CD4-positive, CD25-positive, alpha-beta regulatory T cell (primary cell): ENCODE measurements at regions not wholly inside any gene's neighbourhood (a gene's known extent, or its start where the extent isn't known, plus 50 kb on each side); places are given as distances from the start of the nearest gene placed in this dataset.

Experiments used
- ATAC-seq, 2 donors: fragments of 150-1000 bp; cut with Tn5 transposase; one replicate each; pipeline ENCODE4 v1.10.0; 2021; ENCODE audit warnings: low read depth in 2 of 2, moderate number of reproducible peaks in 2 of 2, moderate library complexity in 1 of 2
- DNase-seq, 3 donors: peaks; one replicate each; pipeline versions ENCODE4 v3.0.0 to v3.0.0-alpha.2; 2012 to 2022; ENCODE audit warnings: mixed read lengths in 1 of 3
- H3K27ac ChIP-seq: one replicate; pipeline ENCODE4 v1.7.0; 2013; ENCODE audit warnings: mild to moderate bottlenecking, low read length; ENCODE audit not compliant: insufficient read depth, poor library complexity, severe bottlenecking
- H3K27me3 ChIP-seq: one replicate; pipeline ENCODE4 v1.7.0; 2013; ENCODE audit warnings: low read length; ENCODE audit not compliant: control insufficient read depth, insufficient read depth
- H3K36me3 ChIP-seq: one replicate; pipeline ENCODE4 v1.7.0; 2013; ENCODE audit warnings: mild to moderate bottlenecking, low read length, moderate library complexity; ENCODE audit not compliant: control insufficient read depth, insufficient read depth
- H3K4me1 ChIP-seq: 2 replicates; pipeline ENCODE4 v1.7.0; 2013; ENCODE audit warnings: mild to moderate bottlenecking, low read length; ENCODE audit not compliant: insufficient read depth, control insufficient read depth, poor library complexity, severe bottlenecking
- H3K4me3 ChIP-seq: one replicate; pipeline ENCODE4 v1.7.0; 2013; ENCODE audit warnings: low read depth, mild to moderate bottlenecking, low read length, moderate library complexity
- H3K9me3 ChIP-seq, 2 experiments: 1 replicate in 1 of 2; 2 replicates in 1 of 2; pipeline ENCODE4 v1.7.0; 2013; ENCODE audit warnings: low read length in 2 of 2, mild to moderate bottlenecking in 1 of 2, moderate library complexity in 1 of 2; ENCODE audit not compliant: control insufficient read depth in 2 of 2
- H3K27ac Mint-ChIP-seq, 3 donors: one replicate each; pipeline ENCODE4 v1.8.0; 2020 to 2022; ENCODE audit warnings: mild to moderate bottlenecking in 3 of 3, mixed read lengths in 3 of 3, moderate library complexity in 2 of 3
- H3K27me3 Mint-ChIP-seq: one replicate; pipeline ENCODE4 v1.8.0; 2022; ENCODE audit warnings: mild to moderate bottlenecking, mixed read lengths
- H3K36me3 Mint-ChIP-seq: one replicate; pipeline ENCODE4 v1.8.0; 2020; ENCODE audit warnings: mixed read lengths
- H3K4me1 Mint-ChIP-seq, 4 donors: one replicate each; pipeline ENCODE4 v1.8.0; 2020 to 2022; ENCODE audit warnings: mixed read lengths in 4 of 4, mild to moderate bottlenecking in 1 of 4
- H3K4me3 Mint-ChIP-seq, 4 donors: one replicate each; pipeline ENCODE4 v1.8.0; 2020 to 2022; ENCODE audit warnings: mild to moderate bottlenecking in 4 of 4, mixed read lengths in 4 of 4, moderate library complexity in 3 of 4
- H3K9me3 Mint-ChIP-seq, 7 donors: one replicate each; pipeline ENCODE4 v1.8.0; 2020 to 2022; ENCODE audit warnings: mixed read lengths in 7 of 7, mild to moderate bottlenecking in 3 of 7, moderate library complexity in 2 of 7

DNA sequence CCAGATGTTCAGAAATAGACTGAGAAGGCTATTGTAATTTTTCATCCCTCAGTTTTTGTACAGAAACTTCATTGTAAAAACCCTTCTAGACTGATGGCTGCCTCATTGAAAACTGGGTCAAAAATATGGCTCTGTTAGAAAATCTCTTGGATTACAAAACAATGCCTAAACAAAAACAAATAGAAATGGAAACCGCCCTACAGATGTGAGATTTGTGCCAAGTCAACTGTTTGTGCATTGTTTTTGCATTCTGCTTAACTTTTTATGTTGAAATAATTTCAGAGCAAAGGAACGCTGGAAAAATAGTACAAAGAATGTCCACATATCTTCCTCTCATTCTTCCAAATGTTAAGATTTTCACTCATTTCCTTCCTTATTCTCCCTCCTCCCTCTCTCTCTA, 425.1 kb downstream of the FOXA2 start:
- Mint-ChIP-seq H3K4me1 (no peaks in the 10 kb centered on the region), H3K27me3 (no peaks in the 10 kb centered on the region), H3K36me3 (no peaks in the 10 kb centered on the region), H3K4me3 (no peak overlapping the region), H3K27ac (no peak overlapping the region), H3K9me3 (peaks cover 2 to 24% (median 10%) of the 10 kb centered on the region in 7 donors)
- H3K9me3 ChIP-seq: no peaks in the 10 kb centered on the region
- DNase-seq (no peak), ATAC-seq (no peak)
- H3K27me3 ChIP-seq: no peaks in the 10 kb centered on the region
- H3K4me3 ChIP-seq: no peak overlapping the region
- no peaks in the 10 kb centered on the region for H3K36me3 ChIP-seq
- H3K27ac ChIP-seq: no peak overlapping the region
- no peaks in the 10 kb centered on the region for H3K4me1 ChIP-seq

DNA sequence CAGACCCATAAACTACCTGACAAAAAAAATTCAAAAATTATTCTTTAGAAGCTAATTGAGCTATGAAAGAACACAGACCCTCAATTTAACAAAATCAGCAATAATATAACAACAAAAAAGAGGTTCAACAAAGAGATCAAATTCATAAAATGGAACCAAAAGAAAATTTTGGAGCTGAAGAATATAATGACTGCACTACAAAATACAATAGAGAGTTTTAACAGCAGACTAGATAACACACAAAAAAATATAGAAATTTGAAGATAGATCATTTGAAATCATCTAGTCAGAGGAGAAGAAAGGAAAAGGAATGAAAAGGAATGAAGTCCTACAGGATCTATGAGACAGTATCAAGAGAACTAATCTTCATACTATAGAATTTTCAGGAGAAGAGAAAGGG, 422.1 kb downstream of the PAX1 start:
- H3K36me3 Mint-ChIP-seq: no peaks in the 10 kb centered on the region
- H3K27me3 ChIP-seq: no peaks in the 10 kb centered on the region

DNA sequence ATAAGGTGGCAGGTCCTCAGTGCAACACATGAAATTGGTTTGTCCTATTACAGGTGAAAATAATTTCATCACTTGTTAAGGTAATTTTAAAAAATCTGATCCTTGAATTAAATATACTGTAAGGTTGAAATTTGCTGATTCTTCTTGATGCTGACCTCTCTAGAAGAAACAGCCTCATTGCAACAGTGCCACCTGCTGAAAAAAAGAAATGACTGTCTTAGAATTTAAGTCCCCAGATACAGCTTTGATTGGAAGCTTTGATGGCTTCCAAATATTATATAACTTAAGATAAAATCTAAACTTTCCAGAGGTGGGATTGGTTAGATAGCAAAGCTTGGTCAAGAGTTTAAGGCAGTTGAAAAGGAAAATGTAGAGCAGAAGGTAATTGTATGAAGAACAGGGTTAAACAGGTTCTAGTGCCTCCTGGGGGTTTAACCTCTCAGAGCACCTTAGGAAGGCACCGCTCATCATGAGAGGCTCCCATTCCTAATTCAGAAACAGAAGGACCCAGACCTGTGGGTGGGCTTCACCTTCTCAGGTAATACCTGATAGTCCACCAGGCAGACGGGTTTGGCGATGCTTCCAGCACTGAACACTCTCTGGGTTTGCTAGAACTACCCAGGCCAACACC, 401.0 kb downstream of the PAX1 start:
- H3K9me3 Mint-ChIP-seq: peaks cover 4 to 20% (median 12%) of the 10 kb centered on the region in 7 donors
- no peak for DNase-seq
- H3K4me1 ChIP-seq: no peaks in the 10 kb centered on the region

More for the DNA sequence above, 422.1 kb downstream of the PAX1 start:
- H3K27me3 Mint-ChIP-seq: no peaks in the 10 kb centered on the region
- H3K27ac ChIP-seq: no peak overlapping the region
- H3K4me3 Mint-ChIP-seq: no peak overlapping the region
- DNase-seq: no peak
- peaks cover 3 to 6% of the 10 kb centered on the region in 2 experiments for H3K9me3 ChIP-seq
- H3K27ac Mint-ChIP-seq: no peak overlapping the region
- H3K9me3 Mint-ChIP-seq: peaks cover 4 to 34% (median 16%) of the 10 kb centered on the region in 7 donors
- no peak overlapping the region for H3K4me3 ChIP-seq
- ATAC-seq: no peak
- H3K36me3 ChIP-seq: no peaks in the 10 kb centered on the region
- H3K4me1 ChIP-seq: no peaks in the 10 kb centered on the region
- no peaks in the 10 kb centered on the region for H3K4me1 Mint-ChIP-seq

DNA sequence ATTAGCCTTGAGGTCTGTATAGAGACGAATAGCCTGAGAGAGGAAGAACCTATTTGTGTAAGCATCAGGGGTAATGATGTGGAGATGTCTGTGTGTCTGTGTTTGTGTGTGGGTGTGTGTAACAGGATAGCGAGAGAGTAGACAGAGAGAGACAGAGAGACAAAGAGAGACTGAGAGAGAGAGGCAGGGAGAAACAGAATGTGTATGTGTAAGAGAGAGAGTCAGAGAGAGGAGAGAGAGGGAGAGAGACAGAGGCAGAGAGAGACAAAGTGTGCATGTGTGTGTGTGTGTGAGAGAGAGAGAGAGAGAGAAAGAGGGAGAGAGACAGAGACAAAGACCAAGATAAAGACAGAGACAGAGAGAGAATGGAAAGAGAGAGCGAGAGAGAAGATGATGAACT, 396.1 kb downstream of the PAX1 start:
- Mint-ChIP-seq H3K36me3 (no peaks in the 10 kb centered on the region), H3K27ac (no peak overlapping the region), H3K4me3 (no peak overlapping the region), H3K27me3 (no peaks in the 10 kb centered on the region), H3K4me1 (no peaks in the 10 kb centered on the region), H3K9me3 (peaks cover 0 to 22% (median 9%) of the 10 kb centered on the region in 7 donors)
- Histone ChIP-seq H3K4me3 (no peak overlapping the region), H3K4me1 (no peaks in the 10 kb centered on the region), H3K36me3 (no peaks in the 10 kb centered on the region), H3K9me3 (no peaks in the 10 kb centered on the region), H3K27ac (no peak overlapping the region), H3K27me3 (no peaks in the 10 kb centered on the region)
- DNase-seq: no peak
- ATAC-seq: no peak

More for the DNA sequence above, 401.0 kb downstream of the PAX1 start:
- Histone ChIP-seq H3K27me3 (no peaks in the 10 kb centered on the region), H3K36me3 (no peaks in the 10 kb centered on the region), H3K4me3 (no peak overlapping the region), H3K27ac (no peak overlapping the region), H3K9me3 (peaks cover 0 to 1% of the 10 kb centered on the region in 2 experiments)
- no peak for ATAC-seq
- Mint-ChIP-seq H3K27me3 (no peaks in the 10 kb centered on the region), H3K4me3 (no peak overlapping the region), H3K4me1 (no peaks in the 10 kb centered on the region), H3K36me3 (no peaks in the 10 kb centered on the region), H3K27ac (no peak overlapping the region)

DNA sequence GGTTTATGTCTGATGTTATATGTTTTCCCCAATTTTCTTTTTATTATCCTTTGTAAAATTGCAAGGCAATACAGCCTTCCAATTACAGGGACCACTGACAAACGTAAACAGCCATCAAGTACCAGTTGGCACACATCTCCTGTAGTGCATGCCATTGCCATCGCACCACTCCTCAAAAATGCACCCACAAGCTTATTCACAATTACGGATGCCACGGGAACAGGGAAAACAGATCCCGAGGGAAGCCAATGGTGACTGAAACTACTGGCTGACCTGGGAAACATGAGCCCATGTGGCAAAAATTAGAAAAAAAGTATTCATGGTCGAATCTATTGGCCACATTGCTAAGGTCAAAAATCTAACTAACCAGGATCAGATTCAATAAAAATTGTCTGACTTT, 395.2 kb downstream of the PAX1 start:
- ATAC-seq (no peak), DNase-seq (no peak)
- Histone ChIP-seq H3K9me3 (no peaks in the 10 kb centered on the region), H3K4me3 (no peak overlapping the region), H3K27ac (no peak overlapping the region), H3K27me3 (no peaks in the 10 kb centered on the region), H3K4me1 (no peaks in the 10 kb centered on the region), H3K36me3 (no peaks in the 10 kb centered on the region)
- Mint-ChIP-seq H3K27me3 (no peaks in the 10 kb centered on the region), H3K4me3 (no peak overlapping the region), H3K27ac (no peak overlapping the region), H3K36me3 (no peaks in the 10 kb centered on the region), H3K9me3 (peaks cover 0 to 22% (median 9%) of the 10 kb centered on the region in 7 donors), H3K4me1 (no peaks in the 10 kb centered on the region)

DNA sequence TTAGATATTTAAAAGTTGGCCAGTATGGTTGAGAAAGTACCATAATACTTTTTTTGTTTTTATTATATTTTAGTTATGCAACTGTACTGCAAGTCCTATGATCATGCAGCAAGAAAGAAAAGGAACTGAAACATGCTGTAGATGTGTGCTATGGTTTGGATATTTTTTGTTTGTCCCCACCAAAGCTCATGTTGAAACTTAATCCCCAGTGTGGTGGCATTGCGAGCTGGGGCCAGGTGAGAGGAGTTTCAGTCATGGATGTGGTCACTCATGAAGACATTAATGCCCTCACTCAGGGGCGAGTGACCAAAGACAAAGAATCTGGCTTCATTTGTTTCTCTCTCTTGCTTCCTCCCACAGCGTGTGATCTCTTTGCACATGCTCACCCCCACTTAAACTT, 393.9 kb downstream of the PAX1 start:
- Histone ChIP-seq H3K9me3 (peaks cover 0 to 5% of the 10 kb centered on the region in 2 experiments), H3K4me1 (no peaks in the 10 kb centered on the region), H3K36me3 (no peaks in the 10 kb centered on the region), H3K4me3 (no peak overlapping the region), H3K27ac (no peak overlapping the region), H3K27me3 (no peaks in the 10 kb centered on the region)
- no peak for DNase-seq
- Mint-ChIP-seq H3K36me3 (no peaks in the 10 kb centered on the region), H3K27ac (no peak overlapping the region), H3K9me3 (peaks cover 0 to 26% (median 9%) of the 10 kb centered on the region in 7 donors), H3K4me1 (no peaks in the 10 kb centered on the region), H3K4me3 (no peak overlapping the region), H3K27me3 (no peaks in the 10 kb centered on the region)
- ATAC-seq: no peak

DNA sequence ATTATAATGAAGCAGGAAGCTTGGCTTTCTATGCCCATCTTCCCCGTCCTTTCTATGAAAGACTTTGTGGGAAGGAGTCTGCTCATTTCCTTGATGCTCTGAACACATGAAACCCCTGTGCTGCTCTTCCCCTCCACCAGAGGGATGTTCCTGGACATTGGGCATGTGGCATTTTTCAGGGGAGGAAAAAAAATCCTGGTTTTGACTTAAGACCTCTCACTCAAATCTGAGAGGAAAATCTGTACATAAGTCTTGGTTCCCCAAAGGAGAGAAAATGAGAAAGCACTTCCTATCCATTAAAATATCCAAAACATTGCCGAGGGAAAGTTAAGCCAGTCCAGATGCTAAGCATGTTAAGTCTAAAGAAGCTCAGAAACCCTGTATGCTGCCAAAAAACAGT, 393.0 kb downstream of the PAX1 start:
- Mint-ChIP-seq H3K36me3 (no peaks in the 10 kb centered on the region), H3K4me1 (no peaks in the 10 kb centered on the region), H3K9me3 (peaks cover 0 to 29% (median 10%) of the 10 kb centered on the region in 7 donors), H3K4me3 (no peak overlapping the region), H3K27ac (no peak overlapping the region), H3K27me3 (no peaks in the 10 kb centered on the region)
- H3K9me3 ChIP-seq: peaks cover 0 to 5% of the 10 kb centered on the region in 2 experiments
- H3K36me3 ChIP-seq: no peaks in the 10 kb centered on the region
- no peak for ATAC-seq
- H3K4me1 ChIP-seq: no peaks in the 10 kb centered on the region
- no peak for DNase-seq
- no peaks in the 10 kb centered on the region for H3K27me3 ChIP-seq
- H3K27ac ChIP-seq: no peak overlapping the region
- H3K4me3 ChIP-seq: no peak overlapping the region

DNA sequence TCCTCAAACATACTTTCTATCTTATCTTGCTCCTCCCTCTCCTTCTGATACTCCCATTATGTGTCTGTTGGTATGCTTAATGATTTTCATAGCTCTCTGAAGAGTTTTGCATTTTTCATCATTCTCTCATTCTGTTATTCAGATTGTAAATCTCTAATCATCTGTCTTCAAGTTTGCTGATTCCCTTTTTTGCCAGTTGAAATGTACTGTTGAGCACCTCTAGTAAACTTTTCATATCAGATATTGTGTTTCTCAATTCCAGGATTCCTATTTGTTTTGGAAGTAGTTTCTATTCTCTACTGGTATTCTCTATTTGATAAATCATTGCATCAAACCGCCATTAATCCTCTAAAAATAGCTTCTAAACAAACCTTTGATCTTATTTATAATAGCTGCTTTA, 387.7 kb downstream of the PAX1 start:
- DNase-seq: no peak
- no peak overlapping the region for H3K27ac Mint-ChIP-seq
- ATAC-seq: no peak
- no peaks in the 10 kb centered on the region for H3K4me1 ChIP-seq
- peaks cover 0 to 48% (median 9%) of the 10 kb centered on the region in 7 donors for H3K9me3 Mint-ChIP-seq
- no peaks in the 10 kb centered on the region for H3K4me1 Mint-ChIP-seq
- H3K4me3 ChIP-seq: no peak overlapping the region
- no peaks in the 10 kb centered on the region for H3K27me3 Mint-ChIP-seq
- H3K27me3 ChIP-seq: no peaks in the 10 kb centered on the region
- peaks cover 2 to 18% of the 10 kb centered on the region in 2 experiments for H3K9me3 ChIP-seq
- H3K27ac ChIP-seq: no peak overlapping the region
- H3K36me3 ChIP-seq: no peaks in the 10 kb centered on the region
- H3K4me3 Mint-ChIP-seq: no peak overlapping the region
- H3K36me3 Mint-ChIP-seq: no peaks in the 10 kb centered on the region
